HL-60 (cell line): ENCODE measurements at regions not wholly inside any gene's neighbourhood (a gene's known extent, or its start where the extent isn't known, plus 50 kb on each side); places are given as distances from the start of the nearest gene placed in this dataset.

Experiments
- DNase-seq, 2 experiments: peaks; one replicate each; pipeline ENCODE4 v3.0.0-alpha.2; 2010 to 2020; ENCODE audit warnings: low read depth in 1 of 2, low spot score in 1 of 2
- H3K27ac ChIP-seq: fragments of 250-450 bp; sonication (Bioruptor Pico); replicated peaks from 2 replicates; pipeline ENCODE4 v1.5.1; 2020; ENCODE audit warnings: mild to moderate bottlenecking, moderate library complexity
- H3K27me3 ChIP-seq: fragments of 250-450 bp; sonication (Bioruptor Pico); 2 replicates; pipeline ENCODE4 v1.5.1; 2021; ENCODE audit warnings: mild to moderate bottlenecking, moderate library complexity; ENCODE audit not compliant: insufficient read depth, poor library complexity, severe bottlenecking
- H3K4me3 ChIP-seq: replicated peaks from 2 replicates; pipeline ENCODE4 v1.5.1; 2011; ENCODE audit warnings: mild to moderate bottlenecking, control low read depth, low read length; ENCODE audit not compliant: insufficient read depth
- GABPA ChIP-seq: IDR thresholded peaks from 2 replicates; pipeline ENCODE4 v1.6.1; 2012; ENCODE audit warnings: low read depth
- POLR2AphosphoS5 ChIP-seq: IDR thresholded peaks from 2 replicates; pipeline ENCODE4 v1.6.1; 2012; ENCODE audit warnings: low read depth
- SPI1 ChIP-seq: IDR thresholded peaks from 2 replicates; pipeline ENCODE4 v1.6.1; 2012; ENCODE audit warnings: low read depth, mild to moderate bottlenecking, borderline replicate concordance
- TF ChIP-seq, protein P1 (sequence below): IDR thresholded peaks from one replicate; pipeline ENCODE4 v1.5.1; 2011; ENCODE audit warnings: low read length, control low read depth, inconsistent platforms; ENCODE audit not compliant: insufficient read depth
- TF ChIP-seq, protein P2 (sequence below): IDR thresholded peaks from 2 replicates; pipeline ENCODE4 v1.6.1; 2012; ENCODE audit warnings: low read depth; ENCODE audit not compliant: insufficient replicate concordance

DNA sequence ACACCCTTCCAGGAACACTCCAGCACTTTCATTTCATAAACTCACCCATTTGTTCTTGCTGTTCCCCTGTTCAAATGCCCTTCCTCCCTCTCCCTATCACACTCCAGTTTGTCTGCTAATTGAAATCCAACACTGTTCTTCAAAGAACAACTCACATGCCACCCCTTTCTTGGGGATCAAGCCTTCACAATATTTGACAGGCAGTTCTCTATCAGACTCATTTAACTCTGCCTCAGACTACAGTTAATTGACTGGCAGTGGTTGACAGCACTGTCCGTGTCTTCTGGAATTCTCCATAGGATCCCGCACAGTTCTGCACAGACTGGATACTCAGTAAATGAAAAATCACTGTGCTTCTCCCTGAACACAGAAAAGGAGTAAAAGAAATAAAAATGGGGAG is 87.8 kb downstream of the PMP22 start:
- DNase-seq = no peak
- no peak overlapping the region for H3K27ac ChIP-seq
- TF ChIP-seq, protein P1, sequence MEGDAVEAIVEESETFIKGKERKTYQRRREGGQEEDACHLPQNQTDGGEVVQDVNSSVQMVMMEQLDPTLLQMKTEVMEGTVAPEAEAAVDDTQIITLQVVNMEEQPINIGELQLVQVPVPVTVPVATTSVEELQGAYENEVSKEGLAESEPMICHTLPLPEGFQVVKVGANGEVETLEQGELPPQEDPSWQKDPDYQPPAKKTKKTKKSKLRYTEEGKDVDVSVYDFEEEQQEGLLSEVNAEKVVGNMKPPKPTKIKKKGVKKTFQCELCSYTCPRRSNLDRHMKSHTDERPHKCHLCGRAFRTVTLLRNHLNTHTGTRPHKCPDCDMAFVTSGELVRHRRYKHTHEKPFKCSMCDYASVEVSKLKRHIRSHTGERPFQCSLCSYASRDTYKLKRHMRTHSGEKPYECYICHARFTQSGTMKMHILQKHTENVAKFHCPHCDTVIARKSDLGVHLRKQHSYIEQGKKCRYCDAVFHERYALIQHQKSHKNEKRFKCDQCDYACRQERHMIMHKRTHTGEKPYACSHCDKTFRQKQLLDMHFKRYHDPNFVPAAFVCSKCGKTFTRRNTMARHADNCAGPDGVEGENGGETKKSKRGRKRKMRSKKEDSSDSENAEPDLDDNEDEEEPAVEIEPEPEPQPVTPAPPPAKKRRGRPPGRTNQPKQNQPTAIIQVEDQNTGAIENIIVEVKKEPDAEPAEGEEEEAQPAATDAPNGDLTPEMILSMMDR = no peak
- TF ChIP-seq SPI1 (no peak), GABPA (no peak), POLR2AphosphoS5 (no peak)
- TF ChIP-seq, protein P2, sequence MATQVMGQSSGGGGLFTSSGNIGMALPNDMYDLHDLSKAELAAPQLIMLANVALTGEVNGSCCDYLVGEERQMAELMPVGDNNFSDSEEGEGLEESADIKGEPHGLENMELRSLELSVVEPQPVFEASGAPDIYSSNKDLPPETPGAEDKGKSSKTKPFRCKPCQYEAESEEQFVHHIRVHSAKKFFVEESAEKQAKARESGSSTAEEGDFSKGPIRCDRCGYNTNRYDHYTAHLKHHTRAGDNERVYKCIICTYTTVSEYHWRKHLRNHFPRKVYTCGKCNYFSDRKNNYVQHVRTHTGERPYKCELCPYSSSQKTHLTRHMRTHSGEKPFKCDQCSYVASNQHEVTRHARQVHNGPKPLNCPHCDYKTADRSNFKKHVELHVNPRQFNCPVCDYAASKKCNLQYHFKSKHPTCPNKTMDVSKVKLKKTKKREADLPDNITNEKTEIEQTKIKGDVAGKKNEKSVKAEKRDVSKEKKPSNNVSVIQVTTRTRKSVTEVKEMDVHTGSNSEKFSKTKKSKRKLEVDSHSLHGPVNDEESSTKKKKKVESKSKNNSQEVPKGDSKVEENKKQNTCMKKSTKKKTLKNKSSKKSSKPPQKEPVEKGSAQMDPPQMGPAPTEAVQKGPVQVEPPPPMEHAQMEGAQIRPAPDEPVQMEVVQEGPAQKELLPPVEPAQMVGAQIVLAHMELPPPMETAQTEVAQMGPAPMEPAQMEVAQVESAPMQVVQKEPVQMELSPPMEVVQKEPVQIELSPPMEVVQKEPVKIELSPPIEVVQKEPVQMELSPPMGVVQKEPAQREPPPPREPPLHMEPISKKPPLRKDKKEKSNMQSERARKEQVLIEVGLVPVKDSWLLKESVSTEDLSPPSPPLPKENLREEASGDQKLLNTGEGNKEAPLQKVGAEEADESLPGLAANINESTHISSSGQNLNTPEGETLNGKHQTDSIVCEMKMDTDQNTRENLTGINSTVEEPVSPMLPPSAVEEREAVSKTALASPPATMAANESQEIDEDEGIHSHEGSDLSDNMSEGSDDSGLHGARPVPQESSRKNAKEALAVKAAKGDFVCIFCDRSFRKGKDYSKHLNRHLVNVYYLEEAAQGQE = no peak
- no peak overlapping the region for H3K4me3 ChIP-seq
- H3K27me3 ChIP-seq = no peaks in the 10 kb centered on the region

DNA sequence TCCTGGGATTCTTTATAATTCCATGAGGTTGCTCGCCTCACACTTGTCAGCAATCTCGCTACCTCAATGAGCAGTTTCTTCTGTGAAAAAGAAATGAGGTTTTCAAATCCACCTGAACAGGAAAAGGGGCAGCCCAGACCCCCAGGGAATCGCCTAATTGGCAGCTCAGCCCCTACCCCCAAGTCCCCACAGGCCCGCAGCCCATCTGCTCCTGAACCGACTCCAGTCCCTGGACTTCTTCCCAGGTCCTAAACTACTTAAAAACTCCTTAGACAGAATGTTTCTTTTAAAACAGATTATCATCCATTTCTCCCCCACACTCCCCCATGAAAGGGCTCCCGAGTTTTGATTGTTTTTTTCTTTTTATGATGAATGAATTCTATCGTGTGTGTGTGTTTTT is 89.8 kb downstream of the PMP22 start:
- no peak for TF ChIP-seq GABPA
- TF ChIP-seq POLR2AphosphoS5 = no peak
- Histone ChIP-seq H3K27me3 (no peaks in the 10 kb centered on the region), H3K27ac (no peak overlapping the region), H3K4me3 (no peak overlapping the region)
- no peak for DNase-seq

DNA sequence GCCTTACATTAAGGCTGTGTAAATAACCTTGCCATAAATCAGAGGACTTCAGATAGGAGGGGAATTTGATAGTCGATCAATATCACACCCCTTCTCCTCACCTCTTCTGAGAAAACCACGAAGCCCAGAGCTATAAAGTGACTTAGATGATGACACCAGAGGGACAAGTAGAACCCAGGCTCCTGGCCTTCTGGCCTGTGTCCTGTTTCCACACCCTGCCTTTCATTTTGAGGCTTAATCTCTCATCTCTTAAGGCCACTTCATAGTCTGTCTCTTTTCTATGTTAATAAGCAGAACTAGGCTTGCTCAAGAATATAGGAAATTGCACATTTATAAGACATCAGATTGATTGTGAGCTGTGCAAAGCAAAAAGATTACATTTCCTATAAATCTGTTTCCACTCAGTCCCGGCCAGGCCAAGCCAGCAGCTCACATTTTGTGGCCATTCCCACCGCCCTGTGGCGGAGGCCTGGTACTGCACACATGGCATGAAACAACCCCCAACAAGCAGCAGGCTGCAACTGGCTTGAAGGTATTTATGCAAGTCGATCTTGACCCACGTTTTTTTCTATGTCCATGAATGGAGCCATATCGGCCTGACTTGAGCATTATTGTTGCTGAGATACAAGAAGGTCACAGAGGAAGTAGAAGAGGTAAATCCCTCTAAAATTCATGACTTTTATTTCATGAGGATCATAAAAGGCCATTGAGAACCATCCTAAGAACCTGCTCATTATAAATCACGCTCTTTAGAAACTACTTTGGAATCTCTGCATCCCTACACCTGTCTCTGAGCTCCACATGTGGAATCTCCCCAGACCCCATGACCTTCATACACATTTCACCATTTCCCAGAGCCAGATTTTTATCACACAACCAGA is 93.7 kb downstream of the PMP22 start:
- TF ChIP-seq, protein P1 = peak; percentile 43
- TF ChIP-seq, protein P2 = no peak
- no peak for TF ChIP-seq POLR2AphosphoS5
- TF ChIP-seq GABPA = no peak
- DNase-seq = peak in 1 of 2 experiments; percentile 42

DNA sequence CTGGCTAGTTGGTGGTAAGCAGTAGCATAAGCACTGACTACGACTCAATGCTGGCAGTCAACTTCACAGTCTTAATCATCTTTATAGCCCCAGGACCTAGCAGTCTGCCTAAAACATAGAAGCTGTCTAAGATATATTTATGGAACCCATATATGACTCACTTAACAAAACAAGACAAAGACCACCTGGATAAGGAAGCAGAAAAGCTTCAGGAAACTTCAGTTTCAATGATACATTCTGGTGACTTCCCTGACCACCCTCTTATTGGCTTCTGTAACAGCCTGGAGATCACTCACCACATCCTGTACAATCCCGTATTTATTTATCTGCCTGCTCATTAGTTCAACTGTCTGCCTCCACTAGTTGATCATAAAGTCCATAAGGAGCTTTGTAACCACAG is 95.5 kb downstream of the PMP22 start:
- TF ChIP-seq, protein P1 = no peak
- TF ChIP-seq, protein P2 = no peak
- TF ChIP-seq SPI1 = no peak
- DNase-seq = no peak
- no peak overlapping the region for H3K4me3 ChIP-seq
- no peaks in the 10 kb centered on the region for H3K27me3 ChIP-seq
- H3K27ac ChIP-seq = no peak overlapping the region

More for the DNA sequence above, 93.7 kb downstream of the PMP22 start:
- Histone ChIP-seq H3K4me3 (no peak overlapping the region), H3K27me3 (no peaks in the 10 kb centered on the region), H3K27ac (no peak overlapping the region)
